ENCODE measurements at regions not wholly inside any gene's neighbourhood (a gene's known extent, or its start where the extent isn't known, plus 50 kb on each side); places are given as distances from the start of the nearest gene placed in this dataset.
"Not testable (repeated sequence)": the region's sequence is repeated elsewhere in the genome, so short reads cannot be mapped to it uniquely, and the experiment has no call there.

DNA sequence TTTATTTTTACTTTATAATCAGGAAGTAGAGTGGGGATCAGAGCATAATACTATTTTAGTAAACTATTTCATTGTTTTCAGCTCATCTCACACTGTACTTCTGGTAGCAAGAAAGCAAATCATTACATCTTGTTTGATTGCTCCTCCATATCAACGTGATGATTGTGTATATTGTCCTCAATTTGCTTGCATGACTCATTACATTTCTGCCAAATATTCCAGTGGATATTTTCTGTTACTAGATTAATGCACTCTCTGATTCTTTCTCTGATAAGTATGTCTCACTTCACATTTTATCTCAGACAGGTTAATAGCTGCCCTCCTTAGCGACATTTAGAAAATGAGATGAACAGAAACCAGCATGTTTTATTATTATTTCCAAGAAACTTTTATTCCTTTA is 1145.3 kb downstream of the OTOL1 start:
- no peak for TF ChIP-seq POLR2A (IDR thresholded peaks at IDR 0.05; ENCODE audit: low read depth, low read length)
- FAIRE-seq (no peak), DNase-seq (ENCODE audit: insufficient read length, low spot score) (no peak)

DNA sequence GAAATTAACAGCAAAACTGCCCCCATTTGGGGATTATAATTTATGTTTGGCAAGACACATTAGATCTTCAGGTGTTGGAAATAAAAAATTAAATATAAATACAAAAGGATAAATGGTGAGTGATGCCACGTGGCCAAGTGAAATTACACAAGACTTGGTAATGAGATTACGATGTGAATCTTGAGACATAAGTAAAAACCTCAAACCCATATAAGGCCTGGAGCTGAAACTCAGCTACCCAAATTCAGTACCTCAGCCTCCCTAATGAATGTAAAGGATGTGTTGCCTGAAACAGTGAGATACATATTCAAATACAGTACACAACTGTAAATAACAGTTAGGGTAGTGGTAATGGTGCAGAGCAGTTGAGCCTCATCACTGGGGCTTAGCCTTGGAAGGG is 1146.6 kb downstream of the OTOL1 start:
- TF ChIP-seq POLR2A (IDR thresholded peaks at IDR 0.05; ENCODE audit: low read depth, low read length), result no peak
- FAIRE-seq, result no peak
- no peak for DNase-seq (ENCODE audit: insufficient read length, low spot score)

DNA sequence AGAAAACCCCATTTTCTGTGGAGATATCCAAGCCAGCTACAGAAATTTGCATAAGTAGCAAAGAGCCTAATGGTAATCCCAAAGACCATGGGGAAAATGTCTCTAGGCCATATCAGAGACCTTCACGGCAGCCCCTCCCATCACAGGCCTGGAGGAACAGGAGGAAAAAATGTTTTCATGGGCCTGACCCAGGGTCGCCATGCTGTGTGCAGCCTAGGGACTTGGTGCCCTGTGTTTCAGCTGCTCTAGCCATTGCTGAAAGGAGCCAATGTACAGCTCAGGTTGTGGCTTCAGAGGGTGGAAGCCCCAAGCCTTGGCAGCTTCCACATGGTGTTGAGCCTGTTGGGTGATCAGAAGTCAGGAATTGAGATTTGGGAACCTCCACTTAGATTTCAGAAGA is 1150.7 kb downstream of the OTOL1 start:
- TF ChIP-seq POLR2A (IDR thresholded peaks at IDR 0.05; ENCODE audit: low read depth, low read length), result no peak
- FAIRE-seq (no peak), DNase-seq (ENCODE audit: insufficient read length, low spot score) (no peak)

DNA sequence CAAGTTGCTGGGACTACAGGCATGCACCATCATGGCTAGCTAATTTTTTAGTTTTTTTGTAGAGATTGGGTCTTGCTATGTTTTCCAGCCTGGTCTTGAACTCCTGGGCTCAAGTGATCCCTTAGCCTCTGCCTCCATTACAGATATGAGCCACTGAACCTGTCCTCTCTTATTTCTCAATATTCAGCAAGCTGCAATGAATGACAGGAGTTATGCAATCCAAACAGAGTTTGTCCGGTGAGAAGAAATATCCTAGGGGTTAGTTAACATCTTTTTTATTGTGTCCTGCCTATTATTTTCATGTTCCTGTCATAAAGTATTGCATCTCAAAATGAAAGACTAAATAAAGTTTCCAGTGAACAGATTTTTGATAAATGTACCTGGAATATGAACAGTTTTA is 1161.4 kb downstream of the OTOL1 start:
- TF ChIP-seq POLR2A (IDR thresholded peaks at IDR 0.05; ENCODE audit: low read depth, low read length), result no peak
- FAIRE-seq (no peak), DNase-seq (ENCODE audit: insufficient read length, low spot score) (no peak)

DNA sequence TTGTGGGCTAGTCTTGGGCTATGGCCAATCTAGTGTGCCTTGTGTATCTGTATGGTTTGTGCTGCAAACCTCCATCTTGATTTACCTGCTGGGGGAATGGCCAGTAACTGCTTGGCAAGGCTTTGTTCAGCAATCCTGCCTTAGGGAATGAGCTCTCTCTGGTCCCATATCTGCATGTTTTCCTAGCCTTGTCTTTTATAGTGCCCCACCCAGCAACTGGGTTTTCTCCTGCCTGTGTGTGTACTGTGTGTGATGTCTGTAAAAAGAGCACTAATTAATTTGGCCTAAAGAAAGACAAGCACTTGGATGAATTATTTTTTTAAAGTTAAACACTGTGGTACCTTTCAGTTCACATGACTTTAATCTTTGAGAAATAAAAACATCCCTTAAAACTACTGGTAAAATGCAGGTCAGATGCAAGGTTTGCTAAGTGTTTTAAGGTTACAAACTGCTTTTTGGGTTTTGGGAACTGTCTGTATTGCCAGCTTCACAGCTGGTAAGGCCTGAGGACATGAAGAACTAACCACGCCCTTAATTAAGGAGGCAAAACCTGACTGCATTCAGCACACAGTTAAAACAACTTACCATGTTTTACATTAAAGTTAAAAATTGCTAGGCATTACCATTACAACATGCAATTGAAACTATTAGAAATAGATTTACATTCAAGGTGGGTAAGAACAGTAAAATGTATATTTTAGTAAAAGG is 1169.2 kb downstream of the OTOL1 start:
- no peak for FAIRE-seq
- DNase-seq (ENCODE audit: insufficient read length, low spot score), result no peak
- no peak for TF ChIP-seq POLR2A (IDR thresholded peaks at IDR 0.05; ENCODE audit: low read depth, low read length)

DNA sequence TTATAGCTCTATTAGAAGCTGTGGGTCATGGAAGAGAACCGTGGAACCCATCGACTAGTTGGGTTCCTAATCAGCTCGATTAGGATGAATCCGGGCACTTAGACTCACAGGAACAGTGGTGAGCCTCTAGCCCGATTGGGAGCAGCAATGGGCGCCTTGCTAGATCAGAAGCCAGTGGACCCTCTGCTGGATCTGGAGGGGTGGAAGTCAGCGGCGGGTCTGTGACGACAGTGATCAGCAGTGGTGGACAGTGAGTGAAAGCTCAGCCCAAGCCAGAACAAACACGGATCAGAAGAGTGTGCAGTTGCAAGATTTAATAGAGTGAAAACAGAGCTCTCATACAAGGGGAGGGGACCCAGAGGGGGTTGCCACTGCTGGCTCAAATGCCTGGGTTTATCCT is 1170.2 kb downstream of the OTOL1 start:
- DNase-seq (ENCODE audit: insufficient read length, low spot score) (no peak), FAIRE-seq (no peak)
- TF ChIP-seq POLR2A (IDR thresholded peaks at IDR 0.05; ENCODE audit: low read depth, low read length), result no peak

DNA sequence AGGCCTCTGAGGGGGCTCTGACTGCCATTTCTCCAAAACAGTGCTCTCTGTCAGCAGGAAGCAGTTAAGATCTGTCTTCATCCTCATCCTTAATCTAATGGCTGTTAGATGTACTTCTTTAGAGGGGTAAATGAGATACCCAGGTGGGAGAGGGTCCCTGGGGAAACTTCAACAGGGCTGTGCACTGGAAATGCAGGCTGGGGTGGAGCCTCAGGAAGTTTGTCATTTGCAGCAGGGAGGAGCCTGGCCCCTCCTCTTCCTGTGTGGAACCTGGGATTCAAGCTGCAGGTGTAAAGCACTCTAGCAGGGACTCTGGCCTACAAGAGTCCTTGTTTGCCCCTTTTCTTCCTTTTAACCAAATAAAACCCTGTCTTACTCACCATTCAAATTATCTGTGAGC is 1173.6 kb downstream of the OTOL1 start:
- no peak for TF ChIP-seq POLR2A (IDR thresholded peaks at IDR 0.05; ENCODE audit: low read depth, low read length)
- FAIRE-seq (no peak), DNase-seq (ENCODE audit: insufficient read length, low spot score) (no peak)

DNA sequence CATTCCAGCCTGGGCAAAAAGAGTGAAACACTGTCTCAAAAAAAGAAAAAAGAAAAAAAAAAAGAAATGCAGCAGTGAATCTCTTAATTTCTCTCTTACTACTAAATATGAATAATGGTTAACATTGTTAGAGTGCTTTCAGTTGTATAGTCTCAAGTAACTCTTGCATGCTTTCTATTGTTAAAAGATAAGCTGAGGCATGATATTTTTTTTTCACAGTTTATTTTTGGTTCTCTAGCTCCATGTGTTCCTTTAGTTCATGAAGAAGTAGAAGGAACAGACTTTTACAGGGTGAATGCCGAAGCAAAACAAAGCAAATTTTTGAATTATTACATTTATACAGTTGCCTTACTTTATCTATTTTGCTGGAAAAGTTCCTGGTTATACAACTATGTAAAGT is 1180.9 kb downstream of the OTOL1 start:
- TF ChIP-seq POLR2A (IDR thresholded peaks at IDR 0.05; ENCODE audit: low read depth, low read length), result no peak
- DNase-seq (ENCODE audit: insufficient read length, low spot score), result no peak
- no peak for FAIRE-seq

DNA sequence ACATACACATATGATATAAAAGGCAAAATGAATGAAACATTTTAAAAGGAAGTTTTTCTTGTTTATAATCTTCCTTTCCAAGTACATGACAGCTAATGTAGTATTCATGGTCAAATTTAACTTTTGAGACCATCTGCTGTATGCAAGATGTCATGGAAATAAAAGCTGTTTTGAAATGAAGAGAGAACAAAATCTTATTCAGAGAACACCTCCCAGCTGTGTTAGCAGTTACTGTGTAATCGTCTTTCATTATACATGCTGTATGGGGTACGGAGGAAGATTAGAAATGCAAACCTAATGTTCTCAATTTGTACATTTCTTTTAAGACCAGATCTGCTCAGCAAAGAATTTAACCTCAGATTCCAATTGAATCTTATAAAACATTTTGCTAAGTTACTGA is 1182.3 kb downstream of the OTOL1 start:
- FAIRE-seq (no peak), DNase-seq (ENCODE audit: insufficient read length, low spot score) (no peak)
- no peak for TF ChIP-seq POLR2A (IDR thresholded peaks at IDR 0.05; ENCODE audit: low read depth, low read length)

DNA sequence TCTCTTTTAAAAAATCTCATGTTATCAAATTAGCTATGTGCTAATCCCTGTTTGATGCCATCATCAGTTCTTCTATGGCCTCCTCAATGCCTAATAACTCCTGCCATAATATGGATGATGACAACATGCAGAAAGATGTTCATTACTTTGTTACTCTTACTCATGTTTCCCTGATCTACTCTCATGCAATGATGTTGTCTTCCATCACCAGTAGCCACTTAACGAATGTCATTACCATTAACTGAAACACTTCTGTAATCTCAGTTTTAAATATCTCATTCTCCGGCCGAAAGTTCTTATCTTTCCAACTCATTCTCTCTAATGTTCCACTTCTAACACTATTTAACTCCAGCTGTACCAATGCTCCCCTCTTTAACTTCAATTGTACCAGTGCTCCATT is 1187.7 kb downstream of the OTOL1 start:
- FAIRE-seq (no peak), DNase-seq (ENCODE audit: insufficient read length, low spot score) (no peak)
- TF ChIP-seq POLR2A (IDR thresholded peaks at IDR 0.05; ENCODE audit: low read depth, low read length), result no peak

DNA sequence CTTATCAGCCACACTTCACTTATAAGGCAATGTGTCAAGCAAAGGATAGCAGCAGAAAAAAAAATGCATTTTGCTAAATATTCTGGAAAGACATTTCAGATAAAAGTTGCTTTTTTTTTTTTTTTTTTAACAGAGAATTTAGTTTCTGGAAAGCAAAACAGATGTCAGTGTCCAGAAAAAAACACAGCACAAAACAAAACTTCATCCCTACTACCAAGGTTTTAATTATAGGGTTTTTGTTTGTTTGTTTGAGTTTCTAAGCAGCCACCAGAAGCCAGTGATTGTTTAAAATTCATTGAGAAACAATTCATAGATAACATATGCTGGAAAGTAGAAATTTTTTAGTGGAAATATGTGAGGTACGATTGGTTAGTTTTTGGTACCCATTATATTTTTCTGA is 1202.7 kb downstream of the OTOL1 start:
- FAIRE-seq, result no peak

DNA sequence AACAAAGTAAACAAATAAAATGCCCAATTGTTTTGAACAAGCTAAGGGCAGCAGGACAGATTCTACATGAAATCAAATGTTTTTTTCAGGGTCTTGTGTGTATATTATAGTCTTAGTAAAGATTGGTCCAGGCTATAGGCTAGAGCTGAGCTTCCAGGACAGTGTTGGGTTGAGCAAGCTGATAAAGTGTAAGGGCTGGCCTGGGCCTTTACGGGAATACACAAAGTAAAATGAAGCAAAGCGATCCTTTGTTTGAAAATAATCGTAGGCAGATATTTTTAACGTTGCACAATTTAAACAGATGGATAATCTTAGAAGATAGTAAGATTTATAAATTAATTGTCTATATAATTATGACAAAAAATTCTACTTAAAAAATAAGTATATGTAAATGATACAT is 1204.6 kb downstream of the OTOL1 start:
- TF ChIP-seq POLR2A (IDR thresholded peaks at IDR 0.05; ENCODE audit: low read depth, low read length), result no peak
- DNase-seq (ENCODE audit: insufficient read length, low spot score) (no peak), FAIRE-seq (no peak)

More for the DNA sequence above, 1202.7 kb downstream of the OTOL1 start:
- TF ChIP-seq POLR2A (IDR thresholded peaks at IDR 0.05; ENCODE audit: low read depth, low read length), result no peak
- no peak for DNase-seq (ENCODE audit: insufficient read length, low spot score)

DNA sequence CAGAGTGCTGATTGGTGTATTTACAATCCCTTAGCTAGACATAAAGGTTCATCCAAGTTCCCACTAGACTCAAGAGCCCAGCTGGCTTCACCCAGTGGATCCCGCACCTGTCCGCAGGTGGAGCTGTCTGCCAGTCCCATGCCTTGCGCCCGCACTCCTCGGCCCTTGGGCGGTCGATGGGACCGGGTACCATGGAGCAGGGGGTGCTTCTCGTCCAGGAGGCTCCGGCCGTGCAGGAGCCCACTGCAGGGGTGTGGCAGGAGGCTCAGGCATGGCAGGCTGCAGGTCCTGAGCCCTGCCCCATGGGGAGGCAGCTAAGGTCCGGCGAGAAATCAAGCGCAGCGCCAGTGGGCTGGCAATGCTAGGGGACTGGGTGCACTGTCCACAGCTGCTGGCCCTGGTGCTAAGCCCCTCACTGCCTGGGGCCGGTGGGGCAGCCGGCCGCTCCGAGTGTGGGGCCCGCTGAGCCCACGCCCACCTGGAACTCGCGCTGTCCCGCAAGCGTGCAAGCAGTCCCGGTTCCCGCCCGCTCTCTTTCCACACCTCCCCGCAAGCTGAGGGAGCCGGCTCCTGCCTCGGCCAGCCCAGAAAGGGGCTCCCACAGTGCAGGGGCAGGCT is 1206.3 kb downstream of the OTOL1 start:
- TF ChIP-seq POLR2A (IDR thresholded peaks at IDR 0.05; ENCODE audit: low read depth, low read length), result no peak
- FAIRE-seq, result no peak
- DNase-seq (ENCODE audit: insufficient read length, low spot score), result no peak

DNA sequence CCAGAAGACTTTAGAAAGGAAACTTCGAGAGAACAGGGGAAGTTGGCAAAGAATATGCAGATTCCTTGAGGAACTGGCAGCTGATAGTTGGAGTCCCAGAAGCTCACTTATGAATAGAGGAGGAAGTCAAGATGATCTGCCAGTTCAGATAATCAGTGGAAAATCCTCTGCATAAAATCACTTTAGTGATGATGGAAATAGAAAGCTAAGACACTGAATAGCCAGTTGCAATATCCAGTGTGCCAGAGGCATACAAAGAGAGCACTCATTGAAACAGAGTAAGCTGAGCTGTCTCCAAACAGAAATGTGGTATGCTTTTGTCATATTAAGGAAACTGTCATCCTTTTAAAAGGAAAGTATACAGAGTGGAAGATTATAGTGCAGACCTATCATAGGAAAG is 1207.6 kb downstream of the OTOL1 start:
- FAIRE-seq (no peak), DNase-seq (ENCODE audit: insufficient read length, low spot score) (no peak)
- no peak for TF ChIP-seq POLR2A (IDR thresholded peaks at IDR 0.05; ENCODE audit: low read depth, low read length)

DNA sequence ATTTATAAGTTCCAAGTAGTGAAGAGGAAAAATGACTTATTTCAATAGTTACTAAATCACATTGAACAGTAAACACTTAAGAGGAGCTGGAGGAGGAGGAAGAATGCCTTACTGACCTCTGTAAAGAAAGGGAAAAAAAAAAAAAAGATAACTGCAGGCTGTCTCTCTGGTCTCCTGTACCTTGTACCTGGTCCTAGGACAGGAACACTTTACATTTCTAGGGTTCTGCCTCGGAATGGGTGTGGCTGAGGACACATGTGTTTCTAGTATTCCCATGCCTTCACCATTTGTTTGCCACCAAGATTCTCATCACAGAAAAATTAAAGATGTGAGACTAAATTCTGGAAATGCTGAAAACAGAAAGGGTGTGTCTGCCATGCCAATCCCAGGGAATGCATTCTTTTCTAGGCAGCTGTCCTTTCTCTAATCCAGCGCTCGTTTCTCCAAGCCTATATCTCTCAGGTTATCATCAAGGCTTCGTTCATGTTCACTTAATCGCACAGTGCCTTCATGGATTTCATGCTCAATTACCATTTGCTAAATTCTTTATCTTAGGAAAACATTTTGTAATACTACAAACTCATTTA is 1208.3 kb downstream of the OTOL1 start:
- DNase-seq (ENCODE audit: insufficient read length, low spot score), result no peak
- no peak for TF ChIP-seq POLR2A (IDR thresholded peaks at IDR 0.05; ENCODE audit: low read depth, low read length)
- no peak for FAIRE-seq

DNA sequence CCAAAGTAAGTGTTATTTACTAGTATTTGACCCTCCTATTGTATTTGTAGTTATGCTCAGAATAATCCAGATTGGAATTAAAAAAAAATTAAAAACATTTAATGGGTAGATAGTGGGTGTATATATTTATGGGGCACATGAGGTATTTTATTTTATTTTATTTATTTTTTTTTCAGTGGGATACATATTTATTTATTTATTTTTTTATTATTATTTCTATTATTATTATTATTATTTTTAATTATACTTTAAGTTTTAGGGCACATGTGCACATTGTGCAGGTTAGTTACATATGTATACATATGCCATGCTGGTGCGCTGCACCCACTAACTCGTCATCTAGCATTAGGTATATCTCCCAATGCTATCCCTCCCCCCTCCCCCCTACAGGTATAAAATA is 1211.8 kb downstream of the OTOL1 start:
- FAIRE-seq; DNase-seq (ENCODE audit: insufficient read length, low spot score): not testable (repeated sequence)

DNA sequence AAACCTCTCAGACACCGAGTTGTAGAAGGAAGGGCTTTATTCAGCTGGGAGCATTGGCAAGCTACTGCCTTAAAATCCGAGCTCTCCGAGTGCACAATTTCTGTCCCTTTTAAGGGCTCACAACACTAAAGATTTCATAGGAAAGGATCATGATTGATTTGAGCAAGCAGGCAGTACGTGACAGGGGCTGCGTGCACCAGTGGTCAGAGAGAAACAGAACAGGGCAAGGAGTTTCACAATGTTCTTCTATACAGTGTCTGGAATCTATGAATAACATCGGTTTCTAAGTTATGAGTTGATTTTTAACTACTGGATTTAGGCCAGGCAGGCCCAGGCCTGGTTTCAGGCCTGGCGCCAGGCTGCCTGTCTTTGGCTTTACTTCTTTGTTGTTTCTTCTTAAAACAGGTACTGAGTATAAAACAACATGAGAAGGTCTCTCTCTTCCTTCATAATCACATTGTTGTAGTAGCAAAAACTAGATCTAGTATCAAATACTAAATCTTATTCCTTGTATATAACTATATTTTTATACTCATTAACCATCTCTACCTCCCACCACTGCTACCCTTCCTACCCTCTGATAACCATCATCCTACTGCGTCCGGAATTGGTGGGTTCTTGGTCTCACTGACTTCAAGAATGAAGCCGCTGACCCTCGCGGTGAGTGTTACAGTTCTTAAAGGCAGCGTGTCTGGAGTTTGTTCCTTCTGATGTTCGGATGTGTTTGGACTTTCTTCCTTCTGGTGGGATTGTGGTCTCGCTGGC is 1212.5 kb downstream of the OTOL1 start:
- DNase-seq (ENCODE audit: insufficient read length, low spot score); FAIRE-seq: not testable (repeated sequence)
